CD1c-positive myeloid dendritic cell (primary cell): ENCODE measurements at regions not wholly inside any gene's neighbourhood (a gene's known extent, or its start where the extent isn't known, plus 50 kb on each side); places are given as distances from the start of the nearest gene placed in this dataset.

Experiments used
- DNase-seq: peaks from one replicate; pipeline ENCODE4 v3.0.0-alpha.2; 2016; ENCODE audit errors: extremely low spot score

GRCh38 chr9:2570615-2571479 is 50.7 kb upstream of the VLDLR start:
- peak; percentile 89 for DNase-seq
